GM12878 (cell line): ENCODE measurements at regions not wholly inside any gene's neighbourhood (a gene's known extent, or its start where the extent isn't known, plus 50 kb on each side); places are given as distances from the start of the nearest gene placed in this dataset.

Experiments used
- ATAC-seq: fragments of 200-7000 bp; cut with Tn5 transposase; 3 replicates; pipeline ENCODE4 v1.9.1; 2020; ENCODE audit warnings: mild to moderate bottlenecking, moderate library complexity
- BruUV-seq: library from RNA; stranded (reverse); fragments of 400-500 nt; replicated peaks from 2 replicates; lab custom pipeline; 2021; lab: Mats Ljungman, UMichigan
- CTCF ChIA-PET: fragments of 300-600 bp; sonication (Branson Sonifier 250); formaldehyde crosslinking; extraction: SDS; loops from one replicate; lab custom pipeline; 2021; ENCODE audit warnings: inconsistent platforms; lab: Yijun Ruan, JAX
- POLR2A ChIA-PET: fragments of 350-600 bp; formaldehyde crosslinking; extraction: SDS; loops from one replicate; lab custom pipeline; 2021; ENCODE audit warnings: inconsistent platforms; lab: Charles Lee
- RAD21 ChIA-PET: fragments of 300-600 bp; sonication (Branson Sonifier 250); formaldehyde crosslinking; loops from one replicate; lab custom pipeline; 2023; ENCODE audit warnings: antibody characterized with exemption; ENCODE audit not compliant: unreplicated experiment; lab: Charles Lee
- SMC1A ChIA-PET: fragments of 300-600 bp; sonication (Branson Sonifier 250); formaldehyde crosslinking; loops from one replicate; lab custom pipeline; 2023; ENCODE audit not compliant: unreplicated experiment, uncharacterized antibody; lab: Charles Lee
- DNase-seq: peaks from one replicate; pipeline ENCODE4 v3.0.0-alpha.2; 2011; ENCODE audit warnings: low read depth, low spot score
- FAIRE-seq: peaks from 3 replicates; lab custom pipeline; 2011; peaks lifted over from hg19 to GRCh38; lab: Jason Lieb, UNC
- H2AFZ ChIP-seq: 2 replicates; pipeline ENCODE4 v1.6.0; 2011; ENCODE audit warnings: low read depth, low read length, control low read depth; ENCODE audit not compliant: control insufficient read depth
- H3K27ac ChIP-seq: 2 replicates; pipeline ENCODE4 v1.5.1; 2011; ENCODE audit warnings: control low read depth; ENCODE audit not compliant: control insufficient read depth, insufficient read depth
- H3K27me3 ChIP-seq, 2 experiments: replicated peaks in 1 of 2; 2 replicates each; pipeline versions ENCODE4 v1.6.0 to v1.6.1; 2011; ENCODE audit warnings: low read length in 1 of 2; ENCODE audit not compliant: control insufficient read depth in 2 of 2, insufficient read depth in 2 of 2
- H3K36me3 ChIP-seq, 2 experiments: 2 replicates each; pipeline ENCODE4 v1.5.1; 2011; ENCODE audit warnings: low read length in 1 of 2; ENCODE audit not compliant: control insufficient read depth in 2 of 2, insufficient read depth in 2 of 2
- H3K4me1 ChIP-seq: 2 replicates; pipeline ENCODE4 v1.6.1; 2011; ENCODE audit warnings: mild to moderate bottlenecking, low read length, moderate library complexity, mixed read lengths; ENCODE audit not compliant: control insufficient read depth, insufficient read depth
- H3K4me2 ChIP-seq: 2 replicates; pipeline ENCODE4 v1.6.0; 2011; ENCODE audit warnings: control low read depth; ENCODE audit not compliant: control insufficient read depth, insufficient read depth
- H3K4me3 ChIP-seq: fragments of 200-600 bp; sonication (generic); 2 replicates; pipeline ENCODE4 v1.5.1; 2016
- H3K79me2 ChIP-seq: 2 replicates; pipeline ENCODE4 v1.6.0; 2011; ENCODE audit warnings: low read length; ENCODE audit not compliant: control insufficient read depth, insufficient read depth
- H3K9ac ChIP-seq: 2 replicates; pipeline ENCODE4 v1.8.0; 2011; ENCODE audit warnings: low read length, control low read depth, mixed read lengths; ENCODE audit not compliant: control insufficient read depth, insufficient read depth
- H3K9me3 ChIP-seq: replicated peaks from 3 replicates; pipeline ENCODE4 v1.5.1; 2011; ENCODE audit warnings: mild to moderate bottlenecking, low read length; ENCODE audit not compliant: control insufficient read depth, insufficient read depth
- H4K20me1 ChIP-seq: 2 replicates; pipeline ENCODE4 v1.6.0; 2011; ENCODE audit not compliant: control insufficient read depth, insufficient read depth
- ASH2L ChIP-seq: fragments of 300-600, 200-600 bp; sonication (generic); IDR thresholded peaks from 2 replicates; pipeline ENCODE4 v1.6.1; 2017; ENCODE audit warnings: low read depth, mild to moderate bottlenecking, borderline replicate concordance
- BRCA1 ChIP-seq: IDR thresholded peaks from 2 replicates; pipeline ENCODE4 v1.6.1; 2011; ENCODE audit warnings: low read depth, low read length, improper control_type of control experiment
- CBFB ChIP-seq: IDR thresholded peaks from 2 replicates; pipeline ENCODE4 v1.6.1; 2016; ENCODE audit warnings: antibody characterized with exemption, low read depth
- CBX3 ChIP-seq: fragments of 200-600 bp; sonication (generic); IDR thresholded peaks from 2 replicates; pipeline ENCODE4 v1.6.1; 2016; ENCODE audit warnings: low read depth, borderline replicate concordance
- HCFC1 ChIP-seq: fragments of 150-350 bp; IDR thresholded peaks from 2 replicates; pipeline ENCODE4 v1.6.1; 2014; ENCODE audit warnings: low read length
- HDAC2 ChIP-seq: fragments of 200-600 bp; sonication (generic); IDR thresholded peaks from 2 replicates; pipeline ENCODE4 v1.6.1; 2017
- POU2F2 ChIP-seq: IDR thresholded peaks from 3 replicates; pipeline ENCODE4 v1.6.1; 2011; ENCODE audit warnings: low read depth, mild to moderate bottlenecking, low read length, borderline replicate concordance
- SIX5 ChIP-seq: IDR thresholded peaks from 2 replicates; pipeline ENCODE4 v1.6.1; 2011; ENCODE audit warnings: mild to moderate bottlenecking, low read depth, low read length, moderate library complexity; ENCODE audit not compliant: severe bottlenecking
- TBL1XR1 ChIP-seq: IDR thresholded peaks from 2 replicates; pipeline ENCODE4 v1.6.1; 2012; ENCODE audit warnings: low read depth, low read length, improper control_type of control experiment
- TCF7 ChIP-seq: IDR thresholded peaks from 2 replicates; pipeline ENCODE4 v1.6.1; 2014; ENCODE audit warnings: antibody characterized with exemption, borderline replicate concordance
- WGBS: methylation state at CpG from one replicate; pipeline ENCODE4 v1.1.6; 2016; ENCODE audit warnings: low lambda C conversion rate; ENCODE audit not compliant: insufficient replicate concordance, insufficient coverage; ENCODE audit errors: missing lambda C conversion rate; 5-methylcytosine and 5-hydroxymethylcytosine counted together
- in situ Hi-C: fragments of 300-500 bp; cut with MboI; formaldehyde crosslinking; loops from 9 replicates; pipeline ENCODE4 v1.14.3; 2018; ENCODE audit warnings: mixed read lengths
- intact Hi-C: fragments of 100-400 bp; cut with micrococcal nuclease; formaldehyde crosslinking; loops from one replicate; pipeline ENCODE4 v1.14.2; 2022; ENCODE audit not compliant: unreplicated experiment

DNA sequence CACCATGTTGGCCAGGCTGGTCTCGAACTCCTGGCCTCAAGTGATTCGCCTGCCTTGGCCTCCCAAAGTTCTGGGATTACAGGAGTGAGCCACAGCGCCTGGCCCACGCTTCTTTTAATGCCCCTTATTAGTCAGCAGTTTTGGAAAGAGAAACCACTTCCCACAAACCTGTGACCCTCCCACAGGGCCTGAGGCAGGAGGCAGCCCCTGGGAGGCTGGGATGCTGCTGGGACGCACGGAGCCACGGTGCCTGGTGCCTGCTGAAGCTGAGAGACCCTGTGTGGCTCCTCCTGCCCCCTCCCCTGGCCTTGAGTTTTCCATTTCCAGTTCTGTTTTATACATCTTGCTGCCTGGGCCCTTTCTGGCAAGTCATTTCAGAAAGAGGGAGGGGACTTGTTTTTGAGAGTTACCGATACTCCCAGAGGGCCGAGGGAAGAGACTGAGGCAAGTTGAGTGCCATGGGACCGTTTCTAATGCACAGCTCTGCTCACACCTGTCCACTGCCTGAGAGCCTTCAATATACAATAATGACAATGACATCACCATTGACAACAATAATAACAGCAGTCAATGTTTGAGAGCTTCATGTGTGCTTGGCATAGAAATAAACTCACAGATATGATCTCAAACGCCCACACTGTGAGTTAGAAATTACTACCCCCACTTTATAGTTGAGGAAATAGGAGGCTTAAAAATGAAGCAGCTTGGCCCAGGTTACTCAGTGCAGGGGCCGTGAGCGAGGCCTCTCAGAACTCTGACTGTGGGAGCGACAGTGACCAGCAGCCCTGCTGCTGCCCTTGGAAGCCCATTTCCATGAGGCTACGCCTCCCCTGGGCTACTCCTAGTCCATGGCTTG, 78.1 kb upstream of the YWHAQ start (continued):
- no peak for TF ChIP-seq ASH2L
- no peak for TF ChIP-seq BRCA1

DNA sequence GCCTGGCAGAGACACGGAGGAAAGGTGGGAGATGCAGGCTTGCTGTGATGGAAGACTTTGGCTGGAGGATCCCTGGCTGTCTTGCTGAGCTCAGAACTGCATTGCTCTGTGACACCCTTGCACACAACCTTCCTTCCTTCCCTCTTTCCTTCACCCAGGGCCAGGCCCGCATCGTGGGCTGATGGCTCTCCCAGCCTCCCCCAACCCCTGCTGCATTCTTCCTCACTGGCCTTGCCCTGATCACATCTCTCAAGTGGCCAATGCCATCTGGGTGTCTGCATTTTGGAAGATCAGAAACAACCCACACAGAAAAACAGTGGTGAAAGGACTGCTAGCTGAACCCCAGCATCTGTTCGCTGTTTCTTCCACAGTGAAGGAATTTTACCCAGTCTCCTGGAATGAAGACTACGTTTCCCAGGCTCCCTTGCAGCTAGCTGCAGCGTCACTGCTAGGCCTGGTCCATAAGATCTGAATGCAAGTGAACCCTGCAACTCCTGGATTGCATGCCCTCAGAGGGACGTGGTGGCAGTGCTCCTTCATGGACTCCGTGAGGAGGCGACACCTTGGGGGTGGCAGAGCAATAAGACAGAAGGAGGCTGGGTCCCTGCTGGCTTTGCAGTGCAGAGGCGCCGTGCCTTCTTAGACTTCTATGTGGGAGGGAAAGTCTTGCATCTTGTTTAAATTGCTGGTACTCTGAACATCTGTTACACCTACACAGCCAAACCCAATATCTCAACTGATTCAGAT, 78.9 kb upstream of the YWHAQ start:
- no peak for DNase-seq
- Histone ChIP-seq H3K36me3 (no peaks in the 10 kb centered on the region), H3K27me3 (no peaks in the 10 kb centered on the region), H3K27ac (no peak overlapping the region)
- intact Hi-C loops = no loop called here
- FAIRE-seq = no peak
- TF ChIP-seq TCF7 (no peak), SIX5 (peak; percentile 7), CBFB (no peak), CBX3 (no peak), POU2F2 (no peak), HDAC2 (no peak), TBL1XR1 (no peak), HCFC1 (0 out of 2 replicates have a peak, but pooled peaks have one; percentile 11)
- TF ChIP-seq, all 136 proteins: peak for 2
- in situ Hi-C loops = no loop called here
- Histone ChIP-seq H2AFZ (no peak overlapping the region), H3K79me2 (no peaks in the 10 kb centered on the region), H3K4me2 (no peak overlapping the region), H3K4me1 (peaks cover 33% of the 10 kb centered on the region), H3K9ac (no peak overlapping the region), H3K4me3 (no peak overlapping the region), H4K20me1 (no peaks in the 10 kb centered on the region), H3K9me3 (no peaks in the 10 kb centered on the region; the same call in 2 of the 3 replicates)
- no peak; the same call in 2 of the 3 replicates for ATAC-seq
- ChIA-PET POLR2A (interaction anchor here (1.7 kb wide), 1 partner anchor 80 kb away, joined by 3 read pairs; no protein-coding TSS in a partner anchor), RAD21 (interaction anchor here (0.8 kb wide), 1 partner anchor 80 kb away, joined by 4 read pairs; no protein-coding TSS in a partner anchor), CTCF (interaction anchor here (0.9 kb wide), 1 partner anchor 21 kb away, joined by 3 read pairs; no protein-coding TSS in a partner anchor), SMC1A (no interaction called here)
- 75% methylated on average over 11 of the region's 11 CpGs for WGBS
- no TSS peak for BruUV-seq
